Uterus (tissue), 3 donors: ENCODE measurements at regions not wholly inside any gene's neighbourhood (a gene's known extent, or its start where the extent isn't known, plus 50 kb on each side); places are given as distances from the start of the nearest gene placed in this dataset.

Experiments
- DNase-seq, 2 donors: peaks; one replicate each; pipeline ENCODE4 v3.0.0-alpha.2; 2019 to 2020
- H3K27ac ChIP-seq, 2 donors: fragments of 200-600 bp; sonication (generic); 1 replicate in 1 of 2; 2 replicates in 1 of 2; pipeline ENCODE4 v1.5.1; 2016 to 2018
- H3K27me3 ChIP-seq, 2 donors: fragments of 200-600 bp; sonication (generic); one replicate each; pipeline ENCODE4 v1.5.1; 2018 to 2019; ENCODE audit warnings: control low read depth in 1 of 2
- H3K36me3 ChIP-seq, 2 donors: fragments of 200-600 bp; sonication (generic); one replicate each; pipeline ENCODE4 v1.5.1; 2019; ENCODE audit warnings: control low read depth in 1 of 2
- H3K4me1 ChIP-seq, 2 donors: fragments of 200-600 bp; sonication (generic); one replicate each; pipeline ENCODE4 v1.5.1; 2018 to 2019; ENCODE audit warnings: control low read depth in 1 of 2
- H3K4me3 ChIP-seq, 2 donors: fragments of 200-600 bp; sonication (generic); 1 replicate in 1 of 2; 2 replicates in 1 of 2; pipeline ENCODE4 v1.5.1; 2018 to 2019; ENCODE audit warnings: mild to moderate bottlenecking in 1 of 2
- H3K9me3 ChIP-seq, 2 donors: fragments of 200-600 bp; sonication (generic); one replicate each; pipeline ENCODE4 v1.5.1; 2019; ENCODE audit warnings: control low read depth in 1 of 2
- POLR2A ChIP-seq, 2 donors: fragments of 450-650 bp; IDR thresholded peaks; one replicate each; pipeline ENCODE4 v1.6.1; 2016; ENCODE audit warnings: antibody characterized with exemption in 2 of 2, mild to moderate bottlenecking in 1 of 2, moderate library complexity in 1 of 2
- intact Hi-C: fragments of 100-400 bp; cut with DNase I; formaldehyde crosslinking; loops from one replicate; pipeline ENCODE4 v1.15.1; 2023; ENCODE audit warnings: low total_unique reads
- TF ChIP-seq, protein P1 (sequence below), 4 experiments: fragments of 200-600 bp in 2 of 4; fragments of 450-650 bp in 2 of 4; sonication (generic) in 2 of 4; IDR thresholded peaks; one replicate each; pipeline ENCODE4 v1.5.1; 2016 to 2019; ENCODE audit warnings: antibody characterized with exemption in 4 of 4, mild to moderate bottlenecking in 2 of 4, moderate library complexity in 1 of 4
- donor health status: DM: yes; HTN: yes; CAD: no.

DNA sequence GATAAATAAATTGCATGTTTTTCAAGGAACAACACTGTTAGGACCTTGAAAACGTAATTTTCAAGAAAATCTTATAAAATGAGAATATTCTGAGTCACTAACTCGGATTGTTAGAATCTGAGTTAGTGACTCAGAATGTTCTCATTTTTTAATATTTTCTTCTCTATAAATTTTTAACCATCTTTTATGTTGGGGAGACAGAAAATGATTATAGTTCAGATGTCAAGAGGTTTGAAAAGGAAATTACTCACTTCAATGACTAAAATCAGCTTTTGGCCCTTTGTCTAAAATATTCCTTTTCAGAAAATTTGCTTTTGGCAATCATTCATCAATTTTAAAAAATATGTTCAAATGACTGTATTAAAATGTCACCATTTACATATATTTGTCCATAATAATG is 264.2 kb upstream of the EDNRB start:
- H3K9me3 ChIP-seq: no peaks in the 10 kb centered on the region
- TF ChIP-seq POLR2A (IDR thresholded peaks at IDR 0.05): no peak
- TF ChIP-seq, protein P1, sequence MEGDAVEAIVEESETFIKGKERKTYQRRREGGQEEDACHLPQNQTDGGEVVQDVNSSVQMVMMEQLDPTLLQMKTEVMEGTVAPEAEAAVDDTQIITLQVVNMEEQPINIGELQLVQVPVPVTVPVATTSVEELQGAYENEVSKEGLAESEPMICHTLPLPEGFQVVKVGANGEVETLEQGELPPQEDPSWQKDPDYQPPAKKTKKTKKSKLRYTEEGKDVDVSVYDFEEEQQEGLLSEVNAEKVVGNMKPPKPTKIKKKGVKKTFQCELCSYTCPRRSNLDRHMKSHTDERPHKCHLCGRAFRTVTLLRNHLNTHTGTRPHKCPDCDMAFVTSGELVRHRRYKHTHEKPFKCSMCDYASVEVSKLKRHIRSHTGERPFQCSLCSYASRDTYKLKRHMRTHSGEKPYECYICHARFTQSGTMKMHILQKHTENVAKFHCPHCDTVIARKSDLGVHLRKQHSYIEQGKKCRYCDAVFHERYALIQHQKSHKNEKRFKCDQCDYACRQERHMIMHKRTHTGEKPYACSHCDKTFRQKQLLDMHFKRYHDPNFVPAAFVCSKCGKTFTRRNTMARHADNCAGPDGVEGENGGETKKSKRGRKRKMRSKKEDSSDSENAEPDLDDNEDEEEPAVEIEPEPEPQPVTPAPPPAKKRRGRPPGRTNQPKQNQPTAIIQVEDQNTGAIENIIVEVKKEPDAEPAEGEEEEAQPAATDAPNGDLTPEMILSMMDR (IDR thresholded peaks at IDR 0.05): no peak
- H3K4me3 ChIP-seq: no peak overlapping the region
- no peak for DNase-seq
- intact Hi-C loops: no loop called here
- no peaks in the 10 kb centered on the region for H3K4me1 ChIP-seq
- no peak overlapping the region for H3K27ac ChIP-seq
- no peaks in the 10 kb centered on the region for H3K36me3 ChIP-seq
- H3K27me3 ChIP-seq: no peaks in the 10 kb centered on the region

DNA sequence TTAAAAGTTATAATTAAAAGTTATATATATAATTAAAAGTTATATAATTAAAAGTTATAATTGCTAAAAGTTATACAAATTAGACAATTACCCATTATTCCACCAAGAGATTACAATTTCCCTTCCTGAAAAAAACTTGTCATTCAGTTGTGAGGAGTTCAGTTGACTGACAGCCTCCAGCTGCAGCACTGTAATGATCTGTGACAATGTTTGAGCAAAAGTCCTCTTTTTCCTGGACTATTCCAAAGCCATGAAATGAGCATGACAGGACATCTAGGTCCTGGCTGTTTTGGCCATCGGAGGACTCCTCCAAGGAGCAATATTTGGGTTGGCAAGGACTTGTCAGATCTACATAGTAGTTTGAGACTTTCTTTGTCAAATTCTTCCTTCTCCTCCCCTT is 258.7 kb upstream of the EDNRB start:
- Histone ChIP-seq H3K4me1 (no peaks in the 10 kb centered on the region), H3K27me3 (no peaks in the 10 kb centered on the region), H3K4me3 (no peak overlapping the region), H3K27ac (no peak overlapping the region), H3K36me3 (no peaks in the 10 kb centered on the region), H3K9me3 (no peaks in the 10 kb centered on the region)
- no peak for DNase-seq
- intact Hi-C loops: no loop called here
- no peak for TF ChIP-seq POLR2A (IDR thresholded peaks at IDR 0.05)
- TF ChIP-seq, protein P1 (IDR thresholded peaks at IDR 0.05): no peak

DNA sequence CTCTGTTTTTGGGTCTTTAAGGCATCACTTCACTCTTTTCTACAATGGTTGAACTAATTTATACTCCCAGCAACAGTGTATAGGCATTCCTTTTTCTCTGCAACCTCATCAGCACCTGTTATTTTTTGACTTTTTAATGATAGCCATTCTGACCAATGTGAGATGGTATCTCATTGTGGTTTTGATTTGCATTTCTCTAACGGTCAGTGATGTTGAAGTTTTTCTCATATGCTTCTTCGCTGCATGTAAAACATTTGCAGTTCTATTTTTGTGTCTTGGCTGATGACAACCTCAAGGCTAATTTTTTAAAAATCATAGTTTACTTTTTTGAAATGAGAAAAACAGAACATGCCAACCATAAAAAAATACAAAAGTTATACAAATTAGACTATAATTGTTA is 258.2 kb upstream of the EDNRB start:
- DNase-seq: no peak
- no peaks in the 10 kb centered on the region for H3K27me3 ChIP-seq
- no peak overlapping the region for H3K27ac ChIP-seq
- H3K36me3 ChIP-seq: no peaks in the 10 kb centered on the region
- TF ChIP-seq POLR2A (IDR thresholded peaks at IDR 0.05): no peak
- TF ChIP-seq, protein P1 (IDR thresholded peaks at IDR 0.05): no peak
- H3K4me1 ChIP-seq: no peaks in the 10 kb centered on the region
- no peak overlapping the region for H3K4me3 ChIP-seq
- intact Hi-C loops: no loop called here
- H3K9me3 ChIP-seq: no peaks in the 10 kb centered on the region

DNA sequence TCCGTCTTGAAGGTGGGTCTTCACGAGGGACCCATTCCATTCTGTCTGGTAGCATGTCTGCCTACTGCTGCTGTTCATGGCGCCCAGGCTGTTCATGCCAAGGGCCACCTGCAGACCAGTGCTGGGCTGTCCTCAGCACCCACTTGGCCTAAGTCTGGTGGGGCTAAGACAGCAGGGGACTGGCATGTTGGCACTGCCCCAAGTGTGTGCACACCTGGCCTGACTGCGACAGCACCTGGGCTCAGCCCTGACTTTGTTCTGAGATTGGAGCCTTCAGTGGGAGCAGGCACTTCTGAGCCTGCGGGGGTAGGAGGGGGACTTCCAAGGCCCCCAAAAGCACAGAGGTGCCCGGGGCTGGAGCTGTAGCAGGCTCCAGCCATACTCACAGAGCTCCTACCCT is 250.8 kb upstream of the EDNRB start:
- intact Hi-C loops: no loop called here

DNA sequence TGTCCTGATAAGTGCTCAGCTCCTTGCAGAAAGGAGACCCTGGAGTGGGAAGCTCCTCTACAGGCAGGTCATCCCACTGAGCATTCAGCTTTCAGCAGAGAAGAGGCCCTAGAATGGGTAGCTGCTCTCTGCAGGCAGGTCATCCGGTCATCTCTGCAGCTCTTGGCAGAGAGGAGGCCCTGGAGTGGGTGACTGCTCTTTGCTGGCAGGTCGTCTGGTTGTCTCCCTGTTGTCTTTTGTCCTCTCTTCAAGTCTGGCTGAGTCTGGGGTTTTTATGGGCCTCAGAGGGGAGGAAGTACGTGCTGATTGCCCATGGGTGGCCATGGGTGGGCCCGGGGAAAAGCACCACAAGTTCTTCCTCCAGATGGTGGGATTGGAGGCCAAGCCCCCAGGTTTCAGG is 250.3 kb upstream of the EDNRB start:
- no peaks in the 10 kb centered on the region for H3K4me1 ChIP-seq
- no peak for DNase-seq
- intact Hi-C loops: no loop called here
- no peak overlapping the region for H3K27ac ChIP-seq
- H3K27me3 ChIP-seq: no peaks in the 10 kb centered on the region
- no peaks in the 10 kb centered on the region for H3K9me3 ChIP-seq
- H3K4me3 ChIP-seq: no peak overlapping the region
- no peaks in the 10 kb centered on the region for H3K36me3 ChIP-seq
- TF ChIP-seq, protein P1 (IDR thresholded peaks at IDR 0.05): no peak
- TF ChIP-seq POLR2A (IDR thresholded peaks at IDR 0.05): no peak

More for the DNA sequence above, 250.8 kb upstream of the EDNRB start:
- no peak overlapping the region for H3K27ac ChIP-seq
- no peak for TF ChIP-seq POLR2A (IDR thresholded peaks at IDR 0.05)
- TF ChIP-seq, protein P1 (IDR thresholded peaks at IDR 0.05): no peak
- H3K4me3 ChIP-seq: no peak overlapping the region
- no peaks in the 10 kb centered on the region for H3K4me1 ChIP-seq
- DNase-seq: no peak
- H3K9me3 ChIP-seq: no peaks in the 10 kb centered on the region
- H3K27me3 ChIP-seq: no peaks in the 10 kb centered on the region
- no peaks in the 10 kb centered on the region for H3K36me3 ChIP-seq
